HG03432 (cell line): ENCODE measurements at regions not wholly inside any gene's neighbourhood (a gene's known extent, or its start where the extent isn't known, plus 50 kb on each side); places are given as distances from the start of the nearest gene placed in this dataset.
A peak's percentile ranks its signal among the peaks of the same experiment; 100 is the strongest.
"Not testable (repeated sequence)": the region's sequence is repeated elsewhere in the genome, so short reads cannot be mapped to it uniquely, and the experiment has no call there.

Experiments used
- ATAC-seq: cut with Tn5 transposase; IDR thresholded peaks from one replicate; pipeline ENCODE4 v1.9.1; 2021; ENCODE audit warnings: mild to moderate bottlenecking, moderate library complexity; ENCODE audit not compliant: unreplicated experiment

GRCh38 chr1:181170194-181170593 lies 81.7 kb downstream of the IER5 start:
- no peak for ATAC-seq

GRCh38 chr1:181172082-181172481 lies 83.6 kb downstream of the IER5 start:
- ATAC-seq = no peak

- ATAC-seq = no peak
Observed at GRCh38 chr1:181173761-181174447, 85.4 kb downstream of the IER5 start.

GRCh38 chr1:181174861-181175260 lies 86.4 kb downstream of the IER5 start:
- ATAC-seq = no peak

GRCh38 chr1:181175356-181175910 lies 86.9 kb downstream of the IER5 start:
- no peak for ATAC-seq

- ATAC-seq = no peak
Observed at GRCh38 chr1:181175955-181176354, 87.5 kb downstream of the IER5 start.

GRCh38 chr1:181178241-181178879 lies 89.9 kb downstream of the IER5 start:
- no peak for ATAC-seq

GRCh38 chr1:181179279-181179986 lies 90.9 kb downstream of the IER5 start:
- no peak for ATAC-seq

- ATAC-seq = no peak
Observed at GRCh38 chr1:181179987-181180365, 91.5 kb downstream of the IER5 start.

GRCh38 chr1:181180407-181181031 lies 92.0 kb downstream of the IER5 start:
- ATAC-seq = no peak

- no peak for ATAC-seq
Observed at GRCh38 chr1:181181792-181182585, 93.5 kb downstream of the IER5 start.

- ATAC-seq = no peak
Observed at GRCh38 chr1:181184621-181185020, 96.1 kb downstream of the IER5 start.

GRCh38 chr1:181185461-181185860 lies 97.0 kb downstream of the IER5 start:
- ATAC-seq = no peak

- ATAC-seq = not testable (repeated sequence)
Observed at GRCh38 chr1:181186133-181186532, 97.6 kb downstream of the IER5 start.

GRCh38 chr1:181187337-181188126 lies 99.0 kb downstream of the IER5 start:
- ATAC-seq = no peak

GRCh38 chr1:181189245-181189644 lies 100.7 kb downstream of the IER5 start:
- no peak for ATAC-seq

GRCh38 chr1:181189691-181190363 lies 101.3 kb downstream of the IER5 start:
- peak; percentile 82 for ATAC-seq

- no peak for ATAC-seq
Observed at GRCh38 chr1:181190364-181191035, 102.0 kb downstream of the IER5 start.
